HAP-1 (cell line): ENCODE measurements at regions not wholly inside any gene's neighbourhood (a gene's known extent, or its start where the extent isn't known, plus 50 kb on each side); places are given as distances from the start of the nearest gene placed in this dataset.

Source experiments
- DNase-seq, 2 experiments: peaks; one replicate each; pipeline ENCODE4 v3.0.0-alpha.2; 2016 to 2020; ENCODE audit warnings: low spot score in 2 of 2
- H3K27me3 ChIP-seq: fragments of 250-450 bp; sonication (Bioruptor Pico); 2 replicates; pipeline ENCODE4 v1.5.1; 2020; ENCODE audit warnings: low read depth, mild to moderate bottlenecking, moderate library complexity
- H3K36me3 ChIP-seq: fragments of 250-450 bp; sonication (Bioruptor Pico); replicated peaks from 2 replicates; pipeline ENCODE4 v1.5.1; 2020; ENCODE audit warnings: mild to moderate bottlenecking
- H3K4me1 ChIP-seq: fragments of 250-450 bp; sonication (Bioruptor Pico); 2 replicates; pipeline ENCODE4 v1.5.1; 2020; ENCODE audit warnings: mild to moderate bottlenecking
- H3K4me3 ChIP-seq: fragments of 250-450 bp; sonication (Bioruptor Pico); 2 replicates; pipeline ENCODE4 v1.5.1; 2020; ENCODE audit warnings: mild to moderate bottlenecking, moderate library complexity
- H3K9me3 ChIP-seq: fragments of 250-450 bp; sonication (Bioruptor Pico); 2 replicates; pipeline ENCODE4 v1.5.1; 2020; ENCODE audit warnings: mild to moderate bottlenecking, moderate library complexity
- in situ Hi-C: fragments of 300-500 bp; cut with MboI; formaldehyde crosslinking; loops from 3 replicates; pipeline ENCODE4 v1.14.3; 2020; ENCODE audit warnings: low sequenced_read_pairs, inconsistent platforms, mixed read lengths

DNA sequence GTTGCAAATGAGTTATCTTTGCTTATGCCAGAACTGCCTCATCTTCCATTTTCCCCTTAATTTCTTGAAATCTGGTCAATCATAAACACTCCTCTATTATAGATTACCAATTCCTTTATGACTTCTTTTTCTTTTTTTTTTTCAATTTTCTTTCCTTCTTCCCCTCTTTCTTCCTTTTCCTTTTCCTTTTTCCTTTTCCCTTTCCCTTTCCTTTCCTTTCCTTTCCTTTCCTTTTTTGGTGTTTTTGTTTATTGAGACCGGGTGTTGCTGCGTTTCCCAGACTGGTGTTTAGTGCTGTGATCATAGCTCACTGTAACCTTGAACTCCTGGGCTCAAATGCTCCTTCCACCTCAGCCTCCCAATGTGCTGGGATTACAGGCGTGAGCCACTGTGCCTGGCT is 151.4 kb upstream of the FOXP2 start:
- in situ Hi-C loops: no loop called here
- H3K27me3 ChIP-seq: no peaks in the 10 kb centered on the region
- no peaks in the 10 kb centered on the region for H3K4me1 ChIP-seq
- no peaks in the 10 kb centered on the region for H3K9me3 ChIP-seq
- no peak overlapping the region for H3K4me3 ChIP-seq
- DNase-seq: no peak
- H3K36me3 ChIP-seq: no peaks in the 10 kb centered on the region

DNA sequence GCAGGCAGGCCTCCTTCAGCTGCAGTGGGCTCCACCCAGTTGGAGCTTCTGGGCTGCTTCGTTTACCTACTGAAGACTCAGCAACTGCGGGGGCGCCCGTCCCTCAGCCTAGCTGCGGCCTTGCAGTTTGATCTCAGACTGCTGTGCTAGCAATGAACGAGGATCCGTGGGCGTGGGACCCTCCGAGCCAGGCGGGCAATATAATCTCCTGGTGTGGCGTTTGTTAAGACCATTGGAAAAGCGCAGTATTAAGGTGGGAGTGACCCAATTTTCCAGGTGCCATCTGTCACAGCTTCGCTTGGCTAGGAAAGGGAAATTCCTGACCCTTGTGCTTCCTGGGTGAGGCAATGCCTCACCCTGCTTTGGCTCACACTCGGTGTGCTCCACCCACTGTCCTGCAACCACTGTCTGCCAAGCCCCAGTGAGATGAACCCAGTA is 159.2 kb upstream of the FOXP2 start:
- no peaks in the 10 kb centered on the region for H3K36me3 ChIP-seq
- no peaks in the 10 kb centered on the region for H3K4me1 ChIP-seq
- in situ Hi-C loops: no loop called here
- H3K27me3 ChIP-seq: no peaks in the 10 kb centered on the region
- H3K4me3 ChIP-seq: no peak overlapping the region
- H3K9me3 ChIP-seq: no peaks in the 10 kb centered on the region
- DNase-seq: no peak

DNA sequence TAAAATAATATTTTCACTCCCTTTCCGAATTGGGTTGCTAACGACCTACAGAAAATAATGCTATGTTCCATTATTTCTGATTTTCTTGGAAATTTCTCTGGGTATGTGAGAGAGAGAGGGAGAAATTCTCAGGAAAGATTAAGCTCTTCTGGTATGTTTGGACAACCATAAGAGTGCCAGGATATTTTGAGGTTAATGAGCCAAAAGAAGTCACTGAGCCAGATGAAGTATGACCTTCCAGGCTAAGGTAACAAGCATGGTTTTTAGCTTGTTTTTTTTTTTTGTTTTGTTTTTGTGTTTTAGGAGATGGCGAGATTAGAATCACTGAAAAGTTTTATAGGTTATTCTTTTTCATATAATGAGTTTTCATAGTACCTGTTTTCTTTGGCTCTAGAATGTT is 171.0 kb upstream of the FOXP2 start:
- no peaks in the 10 kb centered on the region for H3K9me3 ChIP-seq
- no peaks in the 10 kb centered on the region for H3K27me3 ChIP-seq
- no peaks in the 10 kb centered on the region for H3K36me3 ChIP-seq
- H3K4me3 ChIP-seq: no peak overlapping the region
- H3K4me1 ChIP-seq: no peaks in the 10 kb centered on the region
- in situ Hi-C loops: no loop called here
- DNase-seq: no peak

DNA sequence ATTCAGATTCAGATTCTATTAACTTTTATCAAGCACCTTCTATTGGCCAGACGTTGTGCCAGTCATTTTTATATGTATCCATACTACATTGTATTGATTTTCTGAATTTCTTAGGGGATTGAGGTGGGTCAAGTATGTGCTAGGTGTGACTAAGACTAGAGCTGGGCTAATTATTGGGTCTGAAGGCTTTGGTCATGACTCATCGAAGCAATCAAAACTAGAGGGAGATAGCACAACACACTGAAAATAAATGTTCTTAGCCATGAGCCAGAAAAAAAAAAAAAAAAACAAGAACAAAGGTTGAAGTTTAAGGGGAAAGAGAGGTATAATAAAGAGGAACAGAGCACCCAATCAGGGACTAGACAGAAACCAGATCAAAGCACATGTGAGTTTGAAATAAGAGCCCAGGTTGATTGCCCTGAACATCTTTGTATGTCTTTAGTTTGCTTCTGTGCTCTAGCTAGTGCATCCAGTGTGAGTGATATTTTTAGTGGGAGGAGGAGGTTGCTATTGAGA is 171.6 kb upstream of the FOXP2 start:
- Histone ChIP-seq H3K27me3 (no peaks in the 10 kb centered on the region), H3K4me1 (no peaks in the 10 kb centered on the region), H3K4me3 (no peak overlapping the region), H3K36me3 (no peaks in the 10 kb centered on the region), H3K9me3 (no peaks in the 10 kb centered on the region)
- DNase-seq: no peak
- in situ Hi-C loops: no loop called here

DNA sequence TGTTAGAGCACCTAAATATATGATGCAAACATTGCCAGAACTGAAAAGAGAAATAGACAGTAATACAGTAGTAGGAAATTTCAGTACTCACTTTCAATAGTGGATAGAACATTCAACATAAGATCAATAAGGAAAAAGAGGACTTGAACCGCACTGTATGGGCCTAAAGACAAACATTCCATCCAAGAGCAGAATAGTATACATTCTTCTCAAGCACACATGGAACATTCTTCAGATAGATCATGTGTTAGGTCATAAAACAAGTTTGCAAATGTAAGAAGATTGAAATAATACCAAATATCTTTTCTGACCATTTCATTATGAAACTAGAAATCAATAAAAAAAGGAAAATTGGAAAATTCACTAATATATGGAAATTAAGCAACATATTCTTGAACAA is 185.4 kb upstream of the FOXP2 start:
- Histone ChIP-seq H3K4me3 (no peak overlapping the region), H3K9me3 (no peaks in the 10 kb centered on the region), H3K27me3 (no peaks in the 10 kb centered on the region), H3K4me1 (no peaks in the 10 kb centered on the region), H3K36me3 (no peaks in the 10 kb centered on the region)
- DNase-seq: no peak
- in situ Hi-C loops: no loop called here

DNA sequence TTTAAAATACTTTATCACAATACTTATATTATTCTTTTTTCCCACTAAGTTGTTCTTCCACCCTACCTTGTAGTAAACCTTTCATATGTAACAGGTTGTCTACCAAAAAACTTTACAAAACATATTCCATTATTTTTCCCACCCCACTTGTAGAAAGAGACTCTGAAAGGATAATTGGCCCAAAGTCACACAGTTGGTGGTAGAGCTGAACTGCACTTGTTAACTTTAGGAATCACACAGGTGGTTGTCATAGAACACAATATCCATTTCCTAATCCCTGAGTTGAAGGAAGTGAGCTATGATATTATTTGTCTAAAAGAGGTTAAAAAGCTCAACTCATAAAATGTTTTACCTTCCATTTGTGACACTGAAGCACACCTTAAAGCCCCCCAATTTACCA is 188.8 kb upstream of the FOXP2 start:
- H3K36me3 ChIP-seq: no peaks in the 10 kb centered on the region
- in situ Hi-C loops: no loop called here
- H3K27me3 ChIP-seq: no peaks in the 10 kb centered on the region
- no peaks in the 10 kb centered on the region for H3K9me3 ChIP-seq
- H3K4me3 ChIP-seq: no peak overlapping the region
- DNase-seq: no peak
- no peaks in the 10 kb centered on the region for H3K4me1 ChIP-seq

DNA sequence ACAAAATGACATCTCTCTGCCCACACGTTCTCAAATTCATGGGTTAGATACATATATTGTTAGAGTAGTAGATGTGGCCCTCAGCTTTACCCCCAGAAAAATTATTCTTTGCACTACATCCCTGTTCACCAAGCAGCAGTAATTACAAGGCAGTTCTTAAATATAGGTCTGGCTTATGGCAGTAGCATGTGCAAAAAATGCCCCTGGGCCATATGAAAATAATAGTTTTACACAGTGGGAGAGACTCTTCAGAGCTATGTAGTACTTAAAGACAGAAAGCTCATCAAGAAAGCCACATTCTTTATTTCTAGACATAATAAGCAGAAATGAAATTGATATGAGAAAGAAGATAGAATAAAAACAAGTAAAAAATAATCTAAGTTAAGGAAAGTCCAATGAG is 196.3 kb upstream of the FOXP2 start:
- DNase-seq: no peak
- no peaks in the 10 kb centered on the region; the same call in 1 of the 2 replicates for H3K27me3 ChIP-seq
- H3K4me1 ChIP-seq: no peaks in the 10 kb centered on the region
- in situ Hi-C loops: no loop called here
- no peaks in the 10 kb centered on the region for H3K36me3 ChIP-seq
- no peak overlapping the region for H3K4me3 ChIP-seq
- H3K9me3 ChIP-seq: no peaks in the 10 kb centered on the region

DNA sequence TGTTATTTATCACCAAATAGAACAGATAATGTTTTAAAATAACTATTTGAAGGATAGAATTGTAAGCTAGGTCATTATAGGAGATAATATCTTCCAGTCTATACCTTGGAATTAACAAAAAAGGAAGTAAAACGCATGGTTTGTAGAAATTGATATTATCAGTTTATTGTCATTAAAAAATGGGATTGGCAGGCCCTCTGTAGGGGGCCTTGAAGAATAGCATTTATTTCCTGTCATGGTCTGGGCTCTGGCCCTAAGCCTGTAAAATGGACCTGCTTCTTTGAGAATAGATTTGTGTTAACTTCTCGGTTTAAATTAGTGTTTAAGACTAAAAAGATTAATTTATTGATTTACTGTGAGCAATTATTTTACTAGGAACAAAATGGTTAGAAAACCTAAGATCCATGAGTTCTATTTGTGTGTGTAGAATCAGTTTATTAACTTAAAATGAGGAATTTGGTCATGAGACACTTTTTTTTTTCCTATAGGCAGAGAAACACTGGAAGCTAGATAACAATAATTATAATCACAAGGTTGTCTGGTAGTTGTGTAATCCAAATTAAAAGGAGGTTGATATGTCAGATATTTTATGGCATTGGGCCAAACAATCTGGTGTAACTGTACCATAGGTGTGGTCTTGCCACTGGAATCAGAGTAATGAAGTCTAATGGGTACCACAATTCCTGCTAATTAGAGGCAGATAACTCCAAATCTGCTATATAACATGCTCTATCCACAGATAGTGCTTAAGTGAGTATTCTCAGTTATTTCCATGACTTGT is 197.4 kb upstream of the FOXP2 start:
- Histone ChIP-seq H3K4me1 (no peaks in the 10 kb centered on the region), H3K27me3 (no peaks in the 10 kb centered on the region; the same call in 1 of the 2 replicates), H3K36me3 (no peaks in the 10 kb centered on the region), H3K9me3 (no peaks in the 10 kb centered on the region), H3K4me3 (no peak overlapping the region)
- in situ Hi-C loops: no loop called here
- DNase-seq: no peak

DNA sequence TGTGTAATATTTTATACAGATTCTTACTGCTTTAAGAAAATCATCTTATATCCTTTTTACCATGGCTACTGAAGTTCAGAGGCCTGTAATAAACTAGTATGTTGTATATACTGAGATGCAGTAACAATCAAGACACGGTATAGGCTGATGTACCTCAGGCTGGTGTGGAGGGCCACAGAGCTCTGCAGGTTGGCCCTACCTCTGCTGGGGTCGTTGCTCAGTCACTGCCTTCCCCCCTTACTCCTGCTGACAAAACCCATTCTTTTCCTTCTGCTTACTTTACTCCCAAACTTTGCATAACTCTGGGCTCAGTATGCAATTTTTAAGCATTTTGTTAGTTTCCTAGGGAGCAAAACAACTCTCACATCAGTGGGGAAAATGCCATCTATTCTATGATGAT is 200.1 kb upstream of the FOXP2 start:
- no peaks in the 10 kb centered on the region for H3K9me3 ChIP-seq
- DNase-seq: no peak
- H3K4me3 ChIP-seq: no peak overlapping the region
- in situ Hi-C loops: no loop called here
- no peaks in the 10 kb centered on the region; the same call in 1 of the 2 replicates for H3K27me3 ChIP-seq
- no peaks in the 10 kb centered on the region for H3K4me1 ChIP-seq
- no peaks in the 10 kb centered on the region for H3K36me3 ChIP-seq

DNA sequence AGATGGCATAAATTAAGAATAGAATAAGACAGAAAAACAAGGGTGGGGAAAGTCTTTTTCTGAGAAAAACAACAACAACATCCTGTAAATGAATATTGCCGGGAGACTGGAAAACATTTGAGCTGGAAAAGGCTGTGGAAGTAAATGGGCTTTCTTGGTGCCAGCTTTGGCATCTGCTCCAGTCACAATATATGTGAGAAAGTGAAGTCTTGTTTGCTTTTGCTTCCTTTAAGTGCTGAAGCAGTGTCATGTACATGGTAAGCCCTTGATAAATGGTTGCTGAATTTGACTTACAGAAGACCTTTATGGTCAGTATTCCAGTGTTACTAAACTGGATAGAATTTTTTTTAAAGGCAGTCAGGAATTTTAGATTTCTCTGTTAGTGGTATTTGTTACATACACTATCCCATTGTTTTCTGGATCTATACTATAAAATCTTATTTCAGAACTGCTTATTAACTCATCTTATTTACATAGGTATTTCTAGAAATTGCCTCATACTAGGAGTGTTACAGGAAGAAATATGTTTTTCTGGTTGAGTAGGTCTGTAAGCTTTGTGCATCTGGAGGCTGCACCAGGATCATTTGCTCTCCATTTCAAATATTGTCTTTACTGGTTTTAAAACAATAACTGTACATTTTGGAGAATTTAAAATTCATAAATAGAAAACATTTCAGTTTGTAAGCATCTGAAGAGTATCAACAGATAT is 201.7 kb upstream of the FOXP2 start:
- Histone ChIP-seq H3K9me3 (no peaks in the 10 kb centered on the region), H3K4me3 (no peak overlapping the region), H3K27me3 (no peaks in the 10 kb centered on the region; the same call in 1 of the 2 replicates), H3K36me3 (no peaks in the 10 kb centered on the region), H3K4me1 (no peaks in the 10 kb centered on the region)
- no peak for DNase-seq
- in situ Hi-C loops: no loop called here

DNA sequence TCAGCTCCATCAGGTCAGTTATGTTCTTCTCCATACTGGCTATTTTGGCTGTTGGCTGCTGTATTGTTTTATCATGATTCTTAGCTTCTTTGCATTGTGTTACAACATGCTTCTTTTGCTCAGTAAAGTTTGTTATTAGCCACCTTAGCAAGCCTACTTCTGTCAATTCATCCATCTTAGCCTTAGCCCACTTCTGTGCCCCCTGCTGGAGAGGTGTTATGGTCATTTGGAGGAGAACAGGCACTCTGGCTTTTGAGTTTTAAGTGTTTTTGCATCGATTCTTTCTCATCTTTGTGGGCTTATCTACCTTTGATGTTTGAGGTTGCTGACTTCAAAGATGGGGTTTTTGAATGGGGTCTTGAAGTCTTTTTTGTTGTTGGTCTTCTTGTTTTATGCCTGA is 204.6 kb upstream of the FOXP2 start:
- Histone ChIP-seq H3K36me3 (no peaks in the 10 kb centered on the region), H3K4me3 (no peak overlapping the region), H3K9me3 (no peaks in the 10 kb centered on the region), H3K27me3 (no peaks in the 10 kb centered on the region), H3K4me1 (no peaks in the 10 kb centered on the region)
- in situ Hi-C loops: no loop called here
- DNase-seq: no peak

DNA sequence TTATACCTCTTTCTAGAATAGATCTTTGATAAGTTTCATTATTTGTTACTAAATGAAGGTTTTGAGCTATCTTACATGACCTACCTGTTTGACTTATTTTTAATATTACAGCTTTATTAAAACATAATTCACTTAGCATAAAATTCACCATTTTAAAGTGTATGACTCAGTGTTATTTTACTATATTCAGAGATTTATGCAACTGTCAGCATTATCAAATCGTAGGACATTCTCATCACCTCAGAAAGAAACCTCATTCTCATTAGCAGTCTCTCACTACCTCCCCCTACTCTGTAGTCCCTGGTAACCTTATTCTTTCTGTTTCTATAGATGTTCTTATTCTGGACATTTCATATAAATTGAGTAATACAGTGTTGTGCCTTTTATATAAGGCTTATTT is 207.9 kb upstream of the FOXP2 start:
- no peak for DNase-seq
- in situ Hi-C loops: no loop called here
- peaks cover 3% of the 10 kb centered on the region; the same call in 1 of the 2 replicates for H3K4me1 ChIP-seq

DNA sequence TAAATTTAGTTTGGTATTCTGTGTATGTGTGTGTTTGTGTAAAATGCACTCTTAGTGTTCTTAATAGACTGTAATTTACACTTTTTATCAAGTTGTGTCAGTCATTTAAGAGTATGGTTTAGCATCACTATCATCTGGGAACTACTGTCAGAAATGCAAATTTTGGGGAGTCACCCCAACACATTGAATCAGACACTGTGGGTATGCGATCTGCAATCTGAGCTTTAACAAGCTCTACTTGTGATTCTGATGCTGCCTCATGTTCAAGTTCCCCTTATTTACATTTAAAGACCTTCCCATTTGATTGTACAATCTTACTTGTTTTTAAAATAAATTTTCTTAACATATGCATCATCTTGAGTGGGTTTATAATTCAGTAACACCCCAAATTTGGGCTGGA is 218.1 kb upstream of the FOXP2 start:
- Histone ChIP-seq H3K27me3 (no peaks in the 10 kb centered on the region; the same call in 1 of the 2 replicates), H3K36me3 (no peaks in the 10 kb centered on the region), H3K4me3 (no peak overlapping the region), H3K9me3 (no peaks in the 10 kb centered on the region), H3K4me1 (no peaks in the 10 kb centered on the region)
- no peak for DNase-seq
- in situ Hi-C loops: no loop called here

More for the DNA sequence above, 207.9 kb upstream of the FOXP2 start:
- H3K27me3 ChIP-seq: no peaks in the 10 kb centered on the region
- no peak overlapping the region for H3K4me3 ChIP-seq
- H3K36me3 ChIP-seq: no peaks in the 10 kb centered on the region
- no peaks in the 10 kb centered on the region for H3K9me3 ChIP-seq

DNA sequence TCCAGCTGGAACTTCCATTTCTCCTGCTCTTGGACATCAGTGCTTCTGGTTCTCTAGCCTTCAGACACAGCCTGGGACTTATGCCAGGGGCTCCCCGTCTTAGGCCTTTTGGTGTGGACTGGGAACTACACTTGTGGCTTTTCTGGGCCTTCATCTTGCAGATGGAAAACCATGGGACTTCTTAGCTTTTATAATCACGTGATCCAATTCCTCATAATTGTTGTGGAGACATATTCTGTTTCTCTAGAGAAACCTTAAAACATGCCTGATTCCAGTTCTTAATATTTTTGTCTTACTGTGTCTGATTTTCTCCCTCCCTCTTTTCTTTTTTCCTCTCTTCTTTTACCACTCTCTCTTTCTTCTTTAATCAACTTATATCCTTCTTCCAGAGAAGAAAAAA is 224.2 kb upstream of the FOXP2 start:
- Histone ChIP-seq H3K4me3 (no peak overlapping the region), H3K27me3 (0 out of 2 replicates have a peak, but pooled peaks cover 2% of the 10 kb centered on the region), H3K9me3 (no peaks in the 10 kb centered on the region), H3K4me1 (no peaks in the 10 kb centered on the region), H3K36me3 (no peaks in the 10 kb centered on the region)
- in situ Hi-C loops: no loop called here
- no peak for DNase-seq
